Activated CD4-positive, alpha-beta T cell treated with anti-CD3 and anti-CD28 coated beads, Interleukin-2, amount 50 U/mL, for 16 hours (primary cell): ENCODE measurements at regions not wholly inside any gene's neighbourhood (a gene's known extent, or its start where the extent isn't known, plus 50 kb on each side); places are given as distances from the start of the nearest gene placed in this dataset.
"Not testable (repeated sequence)": the region's sequence is repeated elsewhere in the genome, so short reads cannot be mapped to it uniquely, and the experiment has no call there.

ENCODE experiments used
- DNase-seq: peaks from one replicate; pipeline ENCODE4 v3.0.0-alpha.2; 2020

- not testable (repeated sequence) for DNase-seq
These were observed 374.6 kb upstream of the NPVF start for GRCh38 chr7:25602730-25603426.

GRCh38 chr7:25603427-25603740 is 375.1 kb upstream of the NPVF start:
- DNase-seq = not testable (repeated sequence)

- DNase-seq = no peak
These were observed 382.9 kb upstream of the NPVF start for GRCh38 chr7:25611196-25611595.

- DNase-seq = no peak
These were observed 385.6 kb upstream of the NPVF start for GRCh38 chr7:25613912-25614311.

GRCh38 chr7:25614415-25614814 is 386.1 kb upstream of the NPVF start:
- no peak for DNase-seq

GRCh38 chr7:25615003-25615402 is 386.7 kb upstream of the NPVF start:
- no peak for DNase-seq

- no peak for DNase-seq
These were observed 387.3 kb upstream of the NPVF start for GRCh38 chr7:25615593-25615992.

GRCh38 chr7:25617214-25617613 is 388.9 kb upstream of the NPVF start:
- DNase-seq = no peak

GRCh38 chr7:25617673-25618072 is 389.4 kb upstream of the NPVF start:
- no peak for DNase-seq

GRCh38 chr7:25619381-25619780 is 391.1 kb upstream of the NPVF start:
- DNase-seq = no peak

GRCh38 chr7:25619963-25620799 is 391.9 kb upstream of the NPVF start:
- DNase-seq = peak; percentile 8

- DNase-seq = no peak
These were observed 393.7 kb upstream of the NPVF start for GRCh38 chr7:25621993-25622392.

- no peak for DNase-seq
These were observed 394.4 kb upstream of the NPVF start for GRCh38 chr7:25622695-25623094.

GRCh38 chr7:25624051-25624450 is 395.8 kb upstream of the NPVF start:
- no peak for DNase-seq

- DNase-seq = no peak
These were observed 396.5 kb upstream of the NPVF start for GRCh38 chr7:25624833-25625232.

- DNase-seq = no peak
These were observed 397.2 kb upstream of the NPVF start for GRCh38 chr7:25625306-25625992.

- no peak for DNase-seq
These were observed 398.3 kb upstream of the NPVF start for GRCh38 chr7:25626451-25627131.

GRCh38 chr7:25628446-25628845 is 400.2 kb upstream of the NPVF start:
- no peak for DNase-seq

- DNase-seq = no peak
These were observed 404.3 kb upstream of the NPVF start for GRCh38 chr7:25632616-25633015.

GRCh38 chr7:25633426-25634036 is 405.2 kb upstream of the NPVF start:
- no peak for DNase-seq

- no peak for DNase-seq
These were observed 407.9 kb upstream of the NPVF start for GRCh38 chr7:25636168-25636567.

- no peak for DNase-seq
These were observed 408.6 kb upstream of the NPVF start for GRCh38 chr7:25636871-25637283.

- DNase-seq = no peak
These were observed 409.8 kb upstream of the NPVF start for GRCh38 chr7:25638068-25638467.
